ENCODE measurements at regions not wholly inside any gene's neighbourhood (a gene's known extent, or its start where the extent isn't known, plus 50 kb on each side); places are given as distances from the start of the nearest gene placed in this dataset.

DNA sequence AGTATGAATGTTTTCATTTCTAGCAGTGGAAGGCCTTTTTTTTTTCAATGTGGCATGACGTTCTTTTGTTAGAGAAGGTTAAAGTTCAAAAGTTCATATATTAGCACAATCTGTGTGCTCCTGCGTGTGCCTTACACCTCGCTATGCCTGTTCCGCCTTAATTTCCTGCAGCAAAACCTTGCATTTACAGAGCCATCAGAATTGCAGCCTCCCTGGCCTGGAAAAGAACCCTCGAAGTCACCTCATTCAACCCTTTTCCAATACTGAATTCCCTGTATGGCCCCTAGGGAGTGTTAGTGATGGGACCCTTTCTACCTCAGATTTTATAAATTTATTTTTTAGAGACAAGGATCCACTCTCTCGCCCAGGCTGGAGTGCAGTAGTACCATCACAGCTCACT is 103.5 kb upstream of the ZNF438 start:
- TF ChIP-seq, protein P1, sequence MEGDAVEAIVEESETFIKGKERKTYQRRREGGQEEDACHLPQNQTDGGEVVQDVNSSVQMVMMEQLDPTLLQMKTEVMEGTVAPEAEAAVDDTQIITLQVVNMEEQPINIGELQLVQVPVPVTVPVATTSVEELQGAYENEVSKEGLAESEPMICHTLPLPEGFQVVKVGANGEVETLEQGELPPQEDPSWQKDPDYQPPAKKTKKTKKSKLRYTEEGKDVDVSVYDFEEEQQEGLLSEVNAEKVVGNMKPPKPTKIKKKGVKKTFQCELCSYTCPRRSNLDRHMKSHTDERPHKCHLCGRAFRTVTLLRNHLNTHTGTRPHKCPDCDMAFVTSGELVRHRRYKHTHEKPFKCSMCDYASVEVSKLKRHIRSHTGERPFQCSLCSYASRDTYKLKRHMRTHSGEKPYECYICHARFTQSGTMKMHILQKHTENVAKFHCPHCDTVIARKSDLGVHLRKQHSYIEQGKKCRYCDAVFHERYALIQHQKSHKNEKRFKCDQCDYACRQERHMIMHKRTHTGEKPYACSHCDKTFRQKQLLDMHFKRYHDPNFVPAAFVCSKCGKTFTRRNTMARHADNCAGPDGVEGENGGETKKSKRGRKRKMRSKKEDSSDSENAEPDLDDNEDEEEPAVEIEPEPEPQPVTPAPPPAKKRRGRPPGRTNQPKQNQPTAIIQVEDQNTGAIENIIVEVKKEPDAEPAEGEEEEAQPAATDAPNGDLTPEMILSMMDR (IDR thresholded peaks at IDR 0.05): no peak
- TF ChIP-seq POLR2A (IDR thresholded peaks at IDR 0.05): no peak

Data from lower leg skin (tissue), 3 donors.